HepG2 (cell line): ENCODE measurements at regions not wholly inside any gene's neighbourhood (a gene's known extent, or its start where the extent isn't known, plus 50 kb on each side); places are given as distances from the start of the nearest gene placed in this dataset.

Source experiments
- ATAC-seq: fragments of 200-7000 bp; cut with Tn5 transposase; 3 replicates; pipeline ENCODE4 v1.9.1; 2020; ENCODE audit warnings: mild to moderate bottlenecking, moderate library complexity
- BruUV-seq: library from RNA; stranded (reverse); fragments of 400-500 nt; replicated peaks from 2 replicates; lab custom pipeline; 2021; lab: Mats Ljungman, UMichigan
- CTCF ChIA-PET: fragments of 300-600 bp; formaldehyde crosslinking; extraction: SDS; loops from one replicate; lab custom pipeline; 2021; ENCODE audit warnings: low total read pairs, inconsistent platforms, low intra/inter-chr PET ratio; lab: Yijun Ruan, JAX
- POLR2A ChIA-PET: fragments of 350-600 bp; sonication (Branson Sonifier 250); formaldehyde crosslinking; loops from one replicate; lab custom pipeline; 2020; ENCODE audit warnings: antibody characterized with exemption, inconsistent platforms; lab: Yijun Ruan, JAX
- DNase-seq: peaks from one replicate; pipeline ENCODE4 v3.0.0-alpha.2; 2015; ENCODE audit warnings: low spot score
- FAIRE-seq: peaks from 3 replicates; lab custom pipeline; 2011; peaks lifted over from hg19 to GRCh38; lab: Jason Lieb, UNC
- H2AFZ ChIP-seq: one replicate; pipeline ENCODE4 v1.6.1; 2011; ENCODE audit warnings: low read length, inconsistent platforms
- H3K27ac ChIP-seq: fragments of 300-600 bp; 3 replicates; pipeline ENCODE4 v1.8.0; 2011; ENCODE audit warnings: mixed run types, mild to moderate bottlenecking, mixed read lengths, low read length, inconsistent platforms; ENCODE audit not compliant: insufficient read depth; ENCODE audit errors: extremely low read length
- H3K27me3 ChIP-seq, 2 experiments: fragments of 200-600 bp in 1 of 2; 2 replicates in 1 of 2; 3 replicates in 1 of 2; pipeline versions ENCODE4 v1.6.0 to v1.8.0; 2011; ENCODE audit warnings: low read length in 2 of 2, mild to moderate bottlenecking in 2 of 2, moderate library complexity in 2 of 2, inconsistent platforms in 1 of 2; ENCODE audit not compliant: insufficient read depth in 2 of 2, control insufficient read depth in 1 of 2
- H3K36me3 ChIP-seq, 2 experiments: fragments of 200-600 bp in 1 of 2; replicated peaks in 1 of 2; 2 replicates in 1 of 2; 3 replicates in 1 of 2; pipeline versions ENCODE4 v1.5.1 to v1.8.0; 2011; ENCODE audit warnings: low read length in 2 of 2, inconsistent platforms in 1 of 2; ENCODE audit not compliant: insufficient read depth in 2 of 2, control insufficient read depth in 1 of 2
- H3K4me1 ChIP-seq: 2 replicates; pipeline ENCODE4 v1.5.1; 2012; ENCODE audit warnings: low read length, inconsistent platforms; ENCODE audit not compliant: insufficient read depth
- H3K4me2 ChIP-seq: 2 replicates; pipeline ENCODE4 v1.6.0; 2011; ENCODE audit warnings: low read depth, low read length, inconsistent platforms
- H3K4me3 ChIP-seq, 3 experiments: fragments of 200-600 bp in 1 of 3; sonication (generic), shearing (Covaris generic) in 1 of 3; replicated peaks in 1 of 3; 2 replicates each; pipeline ENCODE4 v1.5.1; 2011 to 2016; ENCODE audit warnings: low read length in 3 of 3, inconsistent platforms in 2 of 3, low read depth in 2 of 3, mild to moderate bottlenecking in 2 of 3, control low read depth in 1 of 3, mixed read lengths in 1 of 3; ENCODE audit not compliant: insufficient read depth in 1 of 3
- H3K79me2 ChIP-seq: one replicate; pipeline ENCODE4 v1.6.1; 2011; ENCODE audit warnings: low read length, inconsistent platforms; ENCODE audit not compliant: insufficient read depth
- H3K9ac ChIP-seq: 2 replicates; pipeline ENCODE4 v1.6.0; 2011; ENCODE audit warnings: mild to moderate bottlenecking, low read depth, low read length, inconsistent platforms; ENCODE audit not compliant: insufficient read depth
- H3K9me3 ChIP-seq: 2 replicates; pipeline ENCODE4 v1.5.1; 2012; ENCODE audit warnings: mild to moderate bottlenecking, low read length
- H4K20me1 ChIP-seq: 2 replicates; pipeline ENCODE4 v1.6.0; 2011; ENCODE audit warnings: inconsistent platforms, mild to moderate bottlenecking, low read length, moderate library complexity; ENCODE audit not compliant: insufficient read depth
- PAWR ChIP-seq: sonication (generic); formaldehyde crosslinking; IDR thresholded peaks from 2 replicates; pipeline ENCODE4 v1.4.0; 2020; ENCODE audit warnings: missing genetic modification reagents, mild to moderate bottlenecking, borderline replicate concordance
- RELA ChIP-seq: sonication (generic); formaldehyde crosslinking; IDR thresholded peaks from 2 replicates; pipeline ENCODE4 v1.4.0; 2020; ENCODE audit warnings: missing genetic modification reagents
- SPEN ChIP-seq: sonication (generic); formaldehyde crosslinking; IDR thresholded peaks from 2 replicates; pipeline ENCODE4 v1.5.1; 2020; ENCODE audit warnings: low read depth, mild to moderate bottlenecking, missing genetic modification reagents
- TAF15 ChIP-seq: fragments of 200-400 bp; formaldehyde crosslinking; IDR thresholded peaks from one replicate; pipeline ENCODE4 v1.6.1; 2018; ENCODE audit warnings: mild to moderate bottlenecking, low read depth, low read length; ENCODE audit not compliant: poor library complexity, severe bottlenecking
- TOPORS ChIP-seq: sonication (generic); formaldehyde crosslinking; IDR thresholded peaks from 2 replicates; pipeline ENCODE4 v1.8.0; 2023; ENCODE audit warnings: mild to moderate bottlenecking, missing genetic modification reagents
- TP53 ChIP-seq: sonication (generic); formaldehyde crosslinking; conservative IDR thresholded peaks from 2 replicates; pipeline ENCODE4 v1.4.0; 2020; ENCODE audit warnings: missing genetic modification reagents
- ZNF160 ChIP-seq: sonication (generic); formaldehyde crosslinking; IDR thresholded peaks from 2 replicates; pipeline ENCODE4 v1.8.0; 2022; ENCODE audit warnings: mild to moderate bottlenecking, inconsistent platforms, missing genetic modification reagents
- ZNF746 ChIP-seq: sonication (generic); formaldehyde crosslinking; IDR thresholded peaks from 2 replicates; pipeline ENCODE4 v1.8.0; 2022; ENCODE audit warnings: mild to moderate bottlenecking, missing genetic modification reagents
- ZNF775 ChIP-seq: sonication (generic); formaldehyde crosslinking; IDR thresholded peaks from 2 replicates; pipeline ENCODE4 v1.4.0; 2020; ENCODE audit warnings: missing genetic modification reagents, mild to moderate bottlenecking, moderate library complexity, borderline replicate concordance
- ZNF782 ChIP-seq: sonication (generic); formaldehyde crosslinking; IDR thresholded peaks from 2 replicates; pipeline ENCODE4 v1.4.0; 2020; ENCODE audit warnings: missing genetic modification reagents, mild to moderate bottlenecking, borderline replicate concordance
- WGBS: methylation state at CpG from one replicate; pipeline ENCODE4 v1.1.6; 2017; ENCODE audit warnings: low lambda C conversion rate; 5-methylcytosine and 5-hydroxymethylcytosine counted together
- in situ Hi-C: cut with HindIII; loops from 2 replicates; pipeline ENCODE4 v1.10.0; 2017; ENCODE audit warnings: low pct_unique_long_range_greater_than_20kb; ENCODE audit not compliant: extremely low pct_ligation_motif_present
- intact Hi-C: fragments of 100-400 bp; cut with micrococcal nuclease; formaldehyde crosslinking; loops from one replicate; pipeline ENCODE4 v1.10.0; 2022; ENCODE audit not compliant: unreplicated experiment
- TF ChIP-seq, protein P1 (sequence below): sonication (generic); formaldehyde crosslinking; IDR thresholded peaks from 2 replicates; pipeline ENCODE4 v1.8.0; 2022; ENCODE audit warnings: missing genetic modification reagents, low read depth, mild to moderate bottlenecking, borderline replicate concordance
- TF ChIP-seq, protein P2 (sequence below): sonication (generic); formaldehyde crosslinking; conservative IDR thresholded peaks from 2 replicates; pipeline ENCODE4 v1.4.0; 2020; ENCODE audit warnings: missing genetic modification reagents
- TF ChIP-seq, protein P3 (sequence below): sonication (generic); formaldehyde crosslinking; IDR thresholded peaks from 2 replicates; pipeline ENCODE4 v1.4.0; 2020; ENCODE audit warnings: mild to moderate bottlenecking, missing genetic modification reagents, borderline replicate concordance
- TF ChIP-seq, protein P4 (sequence below): sonication (generic); formaldehyde crosslinking; IDR thresholded peaks from 2 replicates; pipeline ENCODE4 v1.8.0; 2022; ENCODE audit warnings: missing genetic modification reagents, mild to moderate bottlenecking, inconsistent platforms, borderline replicate concordance
- TF ChIP-seq, protein P5 (sequence below): IDR thresholded peaks from 2 replicates; pipeline ENCODE4 v1.6.1; 2016; ENCODE audit warnings: missing compliant biosample characterization, missing genetic modification reagents, borderline replicate concordance

DNA sequence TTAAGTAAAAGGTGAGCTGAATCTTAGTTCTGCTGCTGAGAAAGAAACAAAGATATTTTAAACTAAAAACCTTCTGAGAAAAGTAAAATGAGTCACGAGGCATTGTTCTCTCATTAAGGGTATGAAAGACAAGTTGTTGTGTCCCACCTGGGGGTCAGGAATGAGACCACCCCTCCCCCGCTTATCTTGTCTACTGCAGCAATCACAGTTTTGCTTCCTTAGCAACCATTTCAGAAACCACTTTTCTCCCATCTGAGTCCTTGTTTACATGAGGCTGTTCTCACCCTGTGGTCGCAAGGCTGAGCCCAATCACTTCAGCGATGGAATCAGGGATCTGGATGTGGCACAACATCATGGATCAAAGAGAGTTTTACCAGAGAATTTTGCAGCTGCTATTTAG, 377.6 kb upstream of the NETO1 start:
- Histone ChIP-seq H3K27me3 (no peaks in the 10 kb centered on the region), H3K27ac (no peak overlapping the region), H3K36me3 (no peaks in the 10 kb centered on the region), H2AFZ (no peak overlapping the region), H4K20me1 (no peaks in the 10 kb centered on the region), H3K4me2 (no peak overlapping the region), H3K79me2 (no peaks in the 10 kb centered on the region), H3K4me1 (no peaks in the 10 kb centered on the region), H3K4me3 (no peak overlapping the region), H3K9me3 (no peaks in the 10 kb centered on the region), H3K9ac (no peak overlapping the region)
- POLR2A ChIA-PET = no interaction called here
- TF ChIP-seq, protein P1, sequence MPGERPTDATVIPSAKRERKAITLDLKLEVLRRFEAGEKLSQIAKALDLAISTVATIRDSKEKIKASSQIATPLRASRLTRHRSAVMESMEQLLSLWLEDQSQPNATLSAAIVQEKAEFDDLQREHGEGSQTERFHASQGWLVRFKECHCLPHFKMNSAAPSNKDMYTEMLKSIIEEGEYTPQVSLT (CRISPR knock-in tag) = no peak
- TF ChIP-seq, protein P2, sequence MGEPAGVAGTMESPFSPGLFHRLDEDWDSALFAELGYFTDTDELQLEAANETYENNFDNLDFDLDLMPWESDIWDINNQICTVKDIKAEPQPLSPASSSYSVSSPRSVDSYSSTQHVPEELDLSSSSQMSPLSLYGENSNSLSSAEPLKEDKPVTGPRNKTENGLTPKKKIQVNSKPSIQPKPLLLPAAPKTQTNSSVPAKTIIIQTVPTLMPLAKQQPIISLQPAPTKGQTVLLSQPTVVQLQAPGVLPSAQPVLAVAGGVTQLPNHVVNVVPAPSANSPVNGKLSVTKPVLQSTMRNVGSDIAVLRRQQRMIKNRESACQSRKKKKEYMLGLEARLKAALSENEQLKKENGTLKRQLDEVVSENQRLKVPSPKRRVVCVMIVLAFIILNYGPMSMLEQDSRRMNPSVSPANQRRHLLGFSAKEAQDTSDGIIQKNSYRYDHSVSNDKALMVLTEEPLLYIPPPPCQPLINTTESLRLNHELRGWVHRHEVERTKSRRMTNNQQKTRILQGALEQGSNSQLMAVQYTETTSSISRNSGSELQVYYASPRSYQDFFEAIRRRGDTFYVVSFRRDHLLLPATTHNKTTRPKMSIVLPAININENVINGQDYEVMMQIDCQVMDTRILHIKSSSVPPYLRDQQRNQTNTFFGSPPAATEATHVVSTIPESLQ (CRISPR knock-in tag) = no peak
- TF ChIP-seq, protein P3, sequence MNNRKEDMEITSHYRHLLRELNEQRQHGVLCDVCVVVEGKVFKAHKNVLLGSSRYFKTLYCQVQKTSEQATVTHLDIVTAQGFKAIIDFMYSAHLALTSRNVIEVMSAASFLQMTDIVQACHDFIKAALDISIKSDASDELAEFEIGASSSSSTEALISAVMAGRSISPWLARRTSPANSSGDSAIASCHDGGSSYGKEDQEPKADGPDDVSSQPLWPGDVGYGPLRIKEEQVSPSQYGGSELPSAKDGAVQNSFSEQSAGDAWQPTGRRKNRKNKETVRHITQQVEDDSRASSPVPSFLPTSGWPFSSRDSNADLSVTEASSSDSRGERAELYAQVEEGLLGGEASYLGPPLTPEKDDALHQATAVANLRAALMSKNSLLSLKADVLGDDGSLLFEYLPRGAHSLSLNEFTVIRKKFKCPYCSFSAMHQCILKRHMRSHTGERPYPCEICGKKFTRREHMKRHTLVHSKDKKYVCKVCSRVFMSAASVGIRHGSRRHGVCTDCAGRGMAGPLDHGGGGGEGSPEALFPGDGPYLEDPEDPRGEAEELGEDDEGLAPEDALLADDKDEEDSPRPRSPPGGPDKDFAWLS (CRISPR knock-in tag) = no peak
- no peak for TF ChIP-seq TAF15
- no peak for TF ChIP-seq SPEN (CRISPR knock-in tag)
- no peak for TF ChIP-seq TP53 (CRISPR knock-in tag)
- TF ChIP-seq, protein P4, sequence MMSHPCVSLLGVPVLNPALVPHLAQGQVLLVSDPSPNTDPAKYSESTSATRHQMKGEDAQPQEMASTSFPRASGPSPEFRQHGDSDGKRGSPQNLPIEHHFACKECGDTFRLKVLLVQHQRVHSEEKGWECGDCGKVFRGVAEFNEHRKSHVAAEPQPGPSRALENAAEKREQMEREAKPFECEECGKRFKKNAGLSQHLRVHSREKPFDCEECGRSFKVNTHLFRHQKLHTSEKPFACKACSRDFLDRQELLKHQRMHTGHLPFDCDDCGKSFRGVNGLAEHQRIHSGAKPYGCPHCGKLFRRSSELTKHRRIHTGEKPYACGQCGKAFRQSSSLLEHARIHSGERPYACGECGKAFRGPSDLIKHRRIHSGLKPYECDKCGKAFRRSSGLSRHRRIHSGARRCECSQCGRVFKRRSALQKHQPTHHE (CRISPR knock-in tag) = no peak
- TF ChIP-seq RELA = no peak
- TF ChIP-seq ZNF782 = no peak
- TF ChIP-seq, protein P5, sequence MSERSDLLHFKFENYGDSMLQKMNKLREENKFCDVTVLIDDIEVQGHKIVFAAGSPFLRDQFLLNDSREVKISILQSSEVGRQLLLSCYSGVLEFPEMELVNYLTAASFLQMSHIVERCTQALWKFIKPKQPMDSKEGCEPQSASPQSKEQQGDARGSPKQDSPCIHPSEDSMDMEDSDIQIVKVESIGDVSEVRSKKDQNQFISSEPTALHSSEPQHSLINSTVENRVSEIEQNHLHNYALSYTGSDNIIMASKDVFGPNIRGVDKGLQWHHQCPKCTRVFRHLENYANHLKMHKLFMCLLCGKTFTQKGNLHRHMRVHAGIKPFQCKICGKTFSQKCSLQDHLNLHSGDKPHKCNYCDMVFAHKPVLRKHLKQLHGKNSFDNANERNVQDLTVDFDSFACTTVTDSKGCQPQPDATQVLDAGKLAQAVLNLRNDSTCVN (CRISPR knock-in tag) = no peak
- no peak for TF ChIP-seq PAWR (CRISPR knock-in tag)
- TF ChIP-seq TOPORS = no peak
- no peak for TF ChIP-seq ZNF746 (CRISPR knock-in tag)
- no peak for TF ChIP-seq ZNF775
- no peak for TF ChIP-seq ZNF160 (CRISPR knock-in tag)
- 25% methylated on average over 4 of the region's 4 CpGs for whole genome bisulfite sequencing
- intact Hi-C loops = no loop called here
- ATAC-seq (no peak), DNase-seq (no peak), FAIRE-seq (no peak)
- BruUV-seq = no TSS peak
- CTCF ChIA-PET = no interaction called here
- in situ Hi-C loops = no loop called here
